SK-N-SH (cell line): ENCODE measurements at regions not wholly inside any gene's neighbourhood (a gene's known extent, or its start where the extent isn't known, plus 50 kb on each side); places are given as distances from the start of the nearest gene placed in this dataset.

Experiments used
- EP300 ChIP-seq, 2 experiments: IDR thresholded peaks; 2 replicates each; pipeline versions ENCODE4 v1.4.0 to v1.6.1; 2012; ENCODE audit warnings: borderline replicate concordance in 1 of 2, low read depth in 1 of 2, low read length in 1 of 2
- GABPA ChIP-seq: IDR thresholded peaks from 2 replicates; pipeline ENCODE4 v1.4.0; 2012; ENCODE audit warnings: low read depth, mild to moderate bottlenecking
- RAD21 ChIP-seq: IDR thresholded peaks from 2 replicates; pipeline ENCODE4 v1.6.1; 2012; ENCODE audit warnings: mild to moderate bottlenecking, low read length
- TF ChIP-seq, protein P1 (sequence below): IDR thresholded peaks from 2 replicates; pipeline ENCODE4 v1.4.0; 2012; ENCODE audit warnings: low read depth
- TF ChIP-seq, protein P2 (sequence below): fragments of 200-600 bp; sonication (generic); IDR thresholded peaks from 2 replicates; pipeline ENCODE4 v1.6.1; 2017; ENCODE audit warnings: antibody characterized with exemption, mild to moderate bottlenecking, moderate library complexity

DNA sequence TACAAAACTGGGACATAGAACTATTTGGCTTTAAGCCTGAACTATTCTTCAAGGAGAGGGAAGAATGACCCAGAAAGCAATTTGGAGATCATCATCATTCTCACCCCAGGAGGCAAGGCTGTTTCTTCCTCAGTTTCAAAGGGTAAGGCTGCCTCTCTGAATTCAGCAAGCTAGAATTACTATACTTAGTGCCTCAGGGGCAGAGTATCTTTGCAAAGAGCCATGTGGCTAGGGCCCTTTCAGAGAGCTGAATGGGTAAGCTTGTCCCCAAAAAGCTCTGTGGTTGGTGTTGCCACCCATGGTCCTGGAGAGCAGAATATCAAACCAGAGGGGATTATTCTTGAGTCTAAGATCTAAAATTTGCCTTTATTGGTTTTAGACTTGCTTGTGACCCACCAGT is 720.3 kb upstream of the ARPP21 start:
- TF ChIP-seq EP300 (IDR thresholded peaks at IDR 0.05; ENCODE audit: borderline replicate concordance in 1 of 2, low read depth in 1 of 2, low read length in 1 of 2) (no peak), RAD21 (no peak), GABPA (no peak)
- TF ChIP-seq, protein P1, sequence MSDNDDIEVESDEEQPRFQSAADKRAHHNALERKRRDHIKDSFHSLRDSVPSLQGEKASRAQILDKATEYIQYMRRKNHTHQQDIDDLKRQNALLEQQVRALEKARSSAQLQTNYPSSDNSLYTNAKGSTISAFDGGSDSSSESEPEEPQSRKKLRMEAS, result no peak
- TF ChIP-seq, protein P2, sequence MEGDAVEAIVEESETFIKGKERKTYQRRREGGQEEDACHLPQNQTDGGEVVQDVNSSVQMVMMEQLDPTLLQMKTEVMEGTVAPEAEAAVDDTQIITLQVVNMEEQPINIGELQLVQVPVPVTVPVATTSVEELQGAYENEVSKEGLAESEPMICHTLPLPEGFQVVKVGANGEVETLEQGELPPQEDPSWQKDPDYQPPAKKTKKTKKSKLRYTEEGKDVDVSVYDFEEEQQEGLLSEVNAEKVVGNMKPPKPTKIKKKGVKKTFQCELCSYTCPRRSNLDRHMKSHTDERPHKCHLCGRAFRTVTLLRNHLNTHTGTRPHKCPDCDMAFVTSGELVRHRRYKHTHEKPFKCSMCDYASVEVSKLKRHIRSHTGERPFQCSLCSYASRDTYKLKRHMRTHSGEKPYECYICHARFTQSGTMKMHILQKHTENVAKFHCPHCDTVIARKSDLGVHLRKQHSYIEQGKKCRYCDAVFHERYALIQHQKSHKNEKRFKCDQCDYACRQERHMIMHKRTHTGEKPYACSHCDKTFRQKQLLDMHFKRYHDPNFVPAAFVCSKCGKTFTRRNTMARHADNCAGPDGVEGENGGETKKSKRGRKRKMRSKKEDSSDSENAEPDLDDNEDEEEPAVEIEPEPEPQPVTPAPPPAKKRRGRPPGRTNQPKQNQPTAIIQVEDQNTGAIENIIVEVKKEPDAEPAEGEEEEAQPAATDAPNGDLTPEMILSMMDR, result no peak
